SK-N-SH (cell line): ENCODE measurements at regions not wholly inside any gene's neighbourhood (a gene's known extent, or its start where the extent isn't known, plus 50 kb on each side); places are given as distances from the start of the nearest gene placed in this dataset.

ENCODE experiments used
- CTCF ChIA-PET: fragments of 300-600, 350-600 bp; formaldehyde crosslinking; extraction: SDS; loops from one replicate; lab custom pipeline; 2021; lab: Yijun Ruan, JAX
- POLR2A ChIA-PET: fragments of 350-600 bp; sonication (Branson Sonifier 250); formaldehyde crosslinking; extraction: SDS; loops from one replicate; lab custom pipeline; 2020; ENCODE audit warnings: antibody characterized with exemption, inconsistent platforms; lab: Yijun Ruan, JAX
- DNase-seq: peaks from one replicate; pipeline ENCODE4 v3.0.0; 2012
- H2AFZ ChIP-seq: fragments of 200-600 bp; sonication (generic); 2 replicates; pipeline ENCODE4 v1.8.1; 2016; ENCODE audit warnings: antibody characterized with exemption, mild to moderate bottlenecking, low read depth
- H3F3A ChIP-seq: fragments of 200-600 bp; sonication (generic); replicated peaks from 2 replicates; pipeline ENCODE3; 2016; ENCODE audit warnings: antibody characterized with exemption, mild to moderate bottlenecking; ENCODE audit not compliant: insufficient read depth
- H3K27ac ChIP-seq, 2 experiments: fragments of 200-500 bp in 1 of 2; fragments of 200-600 bp in 1 of 2; sonication (Bioruptor generic) in 1 of 2; sonication (generic), shearing (Covaris generic) in 1 of 2; 2 replicates each; pipeline versions ENCODE4 v1.5.1 to v1.6.1; 2014 to 2016; ENCODE audit warnings: low read depth in 2 of 2, inconsistent platforms in 1 of 2, low read length in 1 of 2, mild to moderate bottlenecking in 1 of 2, mixed read lengths in 1 of 2
- H3K27me3 ChIP-seq: fragments of 200-600 bp; sonication (generic), shearing (Covaris generic); 2 replicates; pipeline ENCODE4 v1.6.1; 2016; ENCODE audit warnings: mixed run types; ENCODE audit not compliant: insufficient read depth
- H3K36me3 ChIP-seq, 2 experiments: fragments of 200-500 bp in 1 of 2; fragments of 200-600 bp in 1 of 2; sonication (Bioruptor generic) in 1 of 2; sonication (generic) in 1 of 2; replicated peaks in 1 of 2; 2 replicates each; pipeline versions ENCODE3 to v1.5.1; 2014 to 2016; ENCODE audit warnings: low read length in 1 of 2, mild to moderate bottlenecking in 1 of 2; ENCODE audit not compliant: insufficient read depth in 2 of 2, control insufficient read depth in 1 of 2
- H3K4me1 ChIP-seq, 2 experiments: fragments of 200-500 bp in 1 of 2; fragments of 200-600 bp in 1 of 2; sonication (Bioruptor generic) in 1 of 2; sonication (generic), shearing (Covaris generic) in 1 of 2; 2 replicates each; pipeline versions ENCODE4 v1.5.1 to v1.6.1; 2014 to 2016; ENCODE audit warnings: low read depth in 1 of 2, low read length in 1 of 2, mixed run types in 1 of 2; ENCODE audit not compliant: insufficient read depth in 2 of 2, control insufficient read depth in 1 of 2
- H3K4me2 ChIP-seq: fragments of 200-600 bp; sonication (generic), shearing (Covaris generic); 2 replicates; pipeline ENCODE4 v1.6.1; 2017; ENCODE audit warnings: mixed run types
- H3K4me3 ChIP-seq, 2 experiments: fragments of 200-500 bp in 1 of 2; fragments of 200-600 bp in 1 of 2; sonication (Bioruptor generic) in 1 of 2; sonication (generic), shearing (Covaris generic) in 1 of 2; 2 replicates each; pipeline versions ENCODE4 v1.5.1 to v1.8.1; 2014 to 2016; ENCODE audit warnings: low read depth in 2 of 2, inconsistent platforms in 1 of 2, low read length in 1 of 2, mild to moderate bottlenecking in 1 of 2, mixed read lengths in 1 of 2, moderate library complexity in 1 of 2
- H3K79me2 ChIP-seq: fragments of 200-600 bp; sonication (generic); 2 replicates; pipeline ENCODE4 v1.8.1; 2017; ENCODE audit warnings: mild to moderate bottlenecking; ENCODE audit not compliant: insufficient read depth
- H3K9ac ChIP-seq: fragments of 200-600 bp; sonication (generic); 2 replicates; pipeline ENCODE4 v1.6.1; 2017; ENCODE audit warnings: mixed run types
- H3K9me2 ChIP-seq: fragments of 200-600 bp; sonication (generic); 2 replicates; pipeline ENCODE4 v1.6.1; 2017; ENCODE audit warnings: mixed run types
- H3K9me3 ChIP-seq: fragments of 200-600 bp; sonication (generic); 2 replicates; pipeline ENCODE4 v1.6.1; 2017; ENCODE audit warnings: mixed run types, mild to moderate bottlenecking, moderate library complexity
- H4K20me1 ChIP-seq: fragments of 200-600 bp; sonication (generic); 2 replicates; pipeline ENCODE4 v1.6.1; 2017; ENCODE audit warnings: mild to moderate bottlenecking, mixed run types; ENCODE audit not compliant: insufficient read depth
- ELF1 ChIP-seq: IDR thresholded peaks from 2 replicates; pipeline ENCODE4 v1.4.0; 2012
- FOXM1 ChIP-seq: IDR thresholded peaks from 2 replicates; pipeline ENCODE4 v1.4.0; 2012; ENCODE audit warnings: low read depth, mild to moderate bottlenecking
- GABPA ChIP-seq: IDR thresholded peaks from 2 replicates; pipeline ENCODE4 v1.4.0; 2012; ENCODE audit warnings: low read depth, mild to moderate bottlenecking
- GATA2 ChIP-seq: sonication (generic); formaldehyde crosslinking; IDR thresholded peaks from 2 replicates; pipeline ENCODE4 v1.5.0; 2020; ENCODE audit warnings: mild to moderate bottlenecking, missing genetic modification reagents
- IRF3 ChIP-seq: fragments of 150-350 bp; IDR thresholded peaks from 2 replicates; pipeline ENCODE4 v1.6.1; 2016; ENCODE audit warnings: mild to moderate bottlenecking, low read depth, low read length
- JUND ChIP-seq: IDR thresholded peaks from 2 replicates; pipeline ENCODE4 v1.4.0; 2012
- MEF2A ChIP-seq: IDR thresholded peaks from 2 replicates; pipeline ENCODE4 v1.4.0; 2012; ENCODE audit warnings: low read depth, borderline replicate concordance
- REST ChIP-seq: IDR thresholded peaks from 2 replicates; pipeline ENCODE4 v1.6.1; 2012; ENCODE audit warnings: mild to moderate bottlenecking, low read depth, low read length, moderate library complexity
- SMC3 ChIP-seq: IDR thresholded peaks from 2 replicates; pipeline ENCODE4 v1.6.1; 2012; ENCODE audit warnings: low read depth, low read length, improper control_type of control experiment
- TCF12 ChIP-seq: IDR thresholded peaks from 2 replicates; pipeline ENCODE4 v1.4.0; 2012
- USF1 ChIP-seq: IDR thresholded peaks from 2 replicates; pipeline ENCODE4 v1.4.0; 2012; ENCODE audit warnings: low read depth, borderline replicate concordance
- USF2 ChIP-seq: fragments of 150-350 bp; IDR thresholded peaks from 2 replicates; pipeline ENCODE4 v1.6.1; 2017; ENCODE audit warnings: antibody characterized with exemption, low read length, low read depth, borderline replicate concordance
- WGBS: methylation state at CpG from one replicate; pipeline ENCODE4 v1.1.6; 2017; ENCODE audit warnings: low lambda C conversion rate; 5-methylcytosine and 5-hydroxymethylcytosine counted together

- Histone ChIP-seq H2AFZ (no peak overlapping the region), H3K9me3 (no peaks in the 10 kb centered on the region), H3K36me3 (no peaks in the 10 kb centered on the region), H3K4me2 (no peak overlapping the region), H3K4me1 (no peaks in the 10 kb centered on the region; a peak in 1 of 4 replicates), H3K9ac (no peak overlapping the region), H3K27me3 (no peaks in the 10 kb centered on the region), H4K20me1 (no peaks in the 10 kb centered on the region), H3F3A (no peaks in the 10 kb centered on the region), H3K9me2 (no peaks in the 10 kb centered on the region), H3K27ac (no peak overlapping the region), H3K4me3 (no peak overlapping the region), H3K79me2 (no peaks in the 10 kb centered on the region)
- 4% methylated on average over 2 of the region's 2 CpGs for WGBS
- DNase-seq: no peak
- TF ChIP-seq REST (no peak), GABPA (no peak), IRF3 (no peak), GATA2 (CRISPR knock-in tag) (no peak), FOXM1 (no peak), TCF12 (no peak), USF2 (no peak), SMC3 (no peak), JUND (no peak), USF1 (no peak), ELF1 (no peak), MEF2A (no peak)
- POLR2A ChIA-PET: no interaction called here
- CTCF ChIA-PET: no interaction called here
Measured at GRCh38 chr3:187518207-187518606, 150.0 kb downstream of the RTP4 start.
